ENCODE measurements at regions not wholly inside any gene's neighbourhood (a gene's known extent, or its start where the extent isn't known, plus 50 kb on each side); places are given as distances from the start of the nearest gene placed in this dataset.
"Not testable (repeated sequence)": the region's sequence is repeated elsewhere in the genome, so short reads cannot be mapped to it uniquely, and the experiment has no call there.

DNA sequence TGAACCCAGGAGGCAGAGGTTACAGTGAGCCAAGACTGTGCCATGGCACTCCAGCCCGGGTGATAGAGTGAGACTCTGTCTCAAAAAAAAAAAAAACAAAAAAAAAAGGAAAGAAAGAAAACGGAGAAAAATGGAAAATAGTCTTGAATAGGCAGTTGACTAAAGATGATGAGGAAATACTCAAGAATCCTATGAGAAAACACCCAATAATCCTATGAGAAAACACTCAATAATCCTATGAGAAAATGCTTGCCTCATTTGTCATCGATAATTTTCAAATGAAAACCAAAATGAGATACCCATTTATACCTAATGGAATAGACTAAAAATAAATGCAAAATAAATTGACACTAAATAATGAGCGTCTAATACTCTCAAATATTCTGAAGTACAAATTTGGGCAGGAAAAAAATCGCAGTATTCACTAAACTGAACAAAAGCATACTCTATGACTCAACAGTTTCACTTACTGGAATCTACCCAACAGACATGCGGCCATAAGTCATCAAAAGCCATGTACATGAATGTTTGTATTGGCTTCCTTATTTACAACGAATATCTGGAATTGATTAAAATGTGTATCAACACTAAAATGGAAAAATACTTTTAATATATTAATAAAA lies 733.9 kb upstream of the CHRM3 start:
- no peak for DNase-seq (ENCODE audit: low spot score)

DNA sequence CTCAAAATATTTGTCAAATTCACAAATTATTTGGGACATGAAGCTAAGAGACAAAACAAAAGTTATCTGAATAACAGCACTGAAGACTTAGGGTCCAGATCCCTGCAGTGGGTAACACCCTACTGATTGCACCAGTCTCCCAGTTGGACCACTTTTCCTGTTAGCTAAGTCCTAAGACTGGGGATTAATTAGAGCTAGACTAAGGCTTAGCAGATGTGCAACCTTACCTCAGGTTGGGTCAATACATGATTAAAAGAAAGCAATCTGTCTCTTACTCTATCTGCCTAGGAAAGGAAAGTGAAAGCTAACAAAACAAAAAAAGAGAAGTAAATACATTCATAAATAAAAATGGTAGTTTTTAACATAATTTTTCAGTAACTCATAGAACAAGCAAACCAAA lies 737.2 kb upstream of the CHRM3 start:
- DNase-seq (ENCODE audit: low spot score), result no peak

DNA sequence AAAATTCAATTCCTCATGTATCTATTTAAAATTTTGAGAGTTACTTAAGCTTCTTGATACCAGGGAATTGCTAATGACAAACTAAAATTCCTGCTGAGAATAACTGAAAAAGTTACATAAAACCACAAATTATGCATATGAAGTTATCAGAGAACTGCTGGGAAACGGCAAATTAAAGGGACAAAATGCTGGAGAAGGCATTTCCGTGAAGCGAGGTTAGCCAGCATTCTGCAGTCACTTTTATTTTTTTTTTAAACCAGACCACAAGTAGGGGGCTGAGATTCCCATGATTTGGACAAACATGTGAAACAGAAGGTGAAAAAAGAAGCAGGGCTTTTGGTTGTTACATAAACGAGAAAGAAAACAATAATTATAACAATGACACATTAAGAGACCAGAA lies 737.6 kb upstream of the CHRM3 start:
- no peak for DNase-seq (ENCODE audit: low spot score)

DNA sequence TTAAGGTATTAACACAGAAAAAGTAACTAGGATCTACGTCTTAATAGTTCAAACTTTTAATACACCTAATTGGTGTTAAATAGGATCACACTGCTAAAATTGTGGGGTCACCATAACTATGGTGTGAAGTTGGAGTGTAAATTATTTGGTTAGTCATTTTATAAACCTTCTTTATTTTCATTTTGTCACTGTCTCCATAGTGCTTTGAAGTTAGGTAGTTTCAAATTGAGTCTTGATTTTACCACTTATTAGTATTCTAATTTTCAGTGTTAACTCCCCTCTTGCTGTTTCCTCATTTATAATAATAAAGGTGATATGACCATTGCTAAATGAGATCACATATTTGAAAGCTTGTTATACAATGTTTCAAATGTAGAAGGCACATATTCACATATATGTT lies 738.1 kb upstream of the CHRM3 start:
- no peak for DNase-seq (ENCODE audit: low spot score)

- peak; percentile 9 for DNase-seq (ENCODE audit: low spot score)
Observed at GRCh38 chr1:238647877-238648276, 738.5 kb upstream of the CHRM3 start.

- DNase-seq (ENCODE audit: low spot score), result no peak
Observed at GRCh38 chr1:238642231-238642630, 744.1 kb upstream of the CHRM3 start.

DNA sequence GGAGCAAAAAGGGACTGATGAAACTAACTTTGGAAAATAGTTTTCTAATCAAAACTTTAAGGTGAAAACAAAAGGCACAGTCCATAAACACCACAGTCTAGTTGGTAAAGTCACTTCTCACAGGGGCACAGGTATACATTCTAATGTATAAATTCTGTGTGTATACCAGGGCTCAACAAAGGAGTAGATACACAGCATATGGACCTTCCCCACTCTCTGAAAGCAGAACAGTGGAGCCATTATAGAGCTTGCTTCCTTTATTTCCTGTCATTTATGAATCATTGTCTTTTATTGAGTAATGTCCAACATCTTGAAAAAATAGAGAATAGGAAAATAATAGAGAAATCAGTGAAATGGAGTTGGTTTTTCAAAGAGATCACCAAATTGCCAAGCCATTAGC lies 746.5 kb upstream of the CHRM3 start:
- no peak for DNase-seq (ENCODE audit: low spot score)

- no peak for DNase-seq (ENCODE audit: low spot score)
Observed at GRCh38 chr1:238628110-238628509, 737.4 kb upstream of the ZP4 start.

DNA sequence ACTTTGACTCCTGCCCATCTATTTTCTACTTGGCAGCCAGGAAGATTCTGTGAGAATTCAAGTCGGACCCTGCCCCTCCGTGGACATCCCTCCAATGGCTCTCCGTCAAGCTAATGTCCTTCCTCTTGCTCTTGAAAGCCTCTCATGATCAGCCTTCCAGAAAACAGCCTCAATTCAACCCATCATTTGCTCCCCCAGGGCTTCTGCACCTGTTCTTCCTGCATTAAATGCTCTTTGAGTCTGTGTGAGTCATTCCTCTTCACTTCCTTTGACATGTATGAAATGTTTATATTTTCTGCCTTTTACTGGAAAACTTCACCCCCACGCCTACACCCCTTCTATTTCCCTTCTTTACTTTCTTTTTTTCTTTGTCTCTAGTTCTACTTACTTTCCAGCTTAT lies 734.1 kb upstream of the ZP4 start:
- DNase-seq (ENCODE audit: low spot score), result no peak

- DNase-seq (ENCODE audit: low spot score), result no peak
Observed at GRCh38 chr1:238621405-238621804, 730.7 kb upstream of the ZP4 start.

DNA sequence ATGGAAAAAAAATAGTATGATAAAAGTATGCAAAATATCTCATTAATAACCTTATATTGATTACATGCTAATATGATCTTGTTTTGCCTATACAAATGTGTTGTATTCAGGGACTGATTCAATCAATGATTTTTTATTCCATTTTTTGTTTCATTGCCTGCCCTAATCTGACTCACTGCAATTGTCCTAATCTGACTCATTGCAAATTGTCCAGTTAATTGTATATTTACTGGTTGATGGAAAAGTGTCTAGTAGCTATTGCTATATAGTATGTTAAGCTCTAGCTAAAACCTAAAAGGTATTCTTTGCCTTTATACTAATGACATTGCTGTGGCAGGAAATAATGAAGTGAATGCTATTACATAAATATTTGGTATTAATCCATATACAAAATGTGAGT lies 728.9 kb upstream of the ZP4 start:
- DNase-seq (ENCODE audit: low spot score), result no peak

- no peak for DNase-seq (ENCODE audit: low spot score)
Observed at GRCh38 chr1:238611406-238611805, 720.7 kb upstream of the ZP4 start.

DNA sequence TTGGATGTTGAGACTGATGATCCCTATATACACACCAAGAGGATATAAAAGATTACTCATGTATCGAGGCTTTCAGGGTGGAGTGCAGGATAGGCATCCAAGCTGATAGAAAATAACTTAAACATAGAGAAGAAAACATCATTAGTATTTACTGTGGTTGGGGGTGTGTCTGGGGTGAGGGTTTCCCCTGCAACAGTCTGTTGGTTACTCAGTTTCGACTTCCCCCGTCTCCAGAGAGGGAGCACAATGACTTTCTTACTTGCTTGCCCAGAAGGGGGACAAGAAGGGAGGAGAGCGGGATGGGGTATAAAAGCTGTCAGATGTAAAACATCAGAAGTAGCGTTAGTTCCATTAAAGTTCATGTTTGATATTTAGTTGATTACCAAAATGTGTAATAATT lies 717.4 kb upstream of the ZP4 start:
- DNase-seq (ENCODE audit: low spot score), result no peak

DNA sequence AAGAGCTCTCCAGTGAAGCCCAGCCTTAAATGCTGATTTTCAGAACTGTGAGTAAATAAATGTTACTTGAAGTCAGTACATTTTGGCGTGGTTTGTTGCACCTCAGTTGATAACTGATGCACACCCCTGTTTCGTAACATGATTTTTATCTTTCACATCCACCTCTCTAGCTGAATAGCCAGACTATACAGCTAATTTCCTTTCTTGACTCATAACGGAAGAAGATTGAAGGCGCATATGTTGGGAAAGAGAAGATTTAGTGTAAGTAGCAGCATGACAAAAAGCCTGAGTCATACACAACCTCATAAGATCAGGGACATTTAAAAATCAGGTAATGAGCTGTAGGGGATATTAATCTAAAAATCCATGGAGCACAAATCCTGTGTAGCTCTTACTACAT lies 716.2 kb upstream of the ZP4 start:
- DNase-seq (ENCODE audit: low spot score), result no peak

- DNase-seq (ENCODE audit: low spot score), result no peak
Observed at GRCh38 chr1:238606457-238606856, 715.7 kb upstream of the ZP4 start.

GRCh38 chr1:238604357-238604756 lies 713.6 kb upstream of the ZP4 start:
- no peak for DNase-seq (ENCODE audit: low spot score)

DNA sequence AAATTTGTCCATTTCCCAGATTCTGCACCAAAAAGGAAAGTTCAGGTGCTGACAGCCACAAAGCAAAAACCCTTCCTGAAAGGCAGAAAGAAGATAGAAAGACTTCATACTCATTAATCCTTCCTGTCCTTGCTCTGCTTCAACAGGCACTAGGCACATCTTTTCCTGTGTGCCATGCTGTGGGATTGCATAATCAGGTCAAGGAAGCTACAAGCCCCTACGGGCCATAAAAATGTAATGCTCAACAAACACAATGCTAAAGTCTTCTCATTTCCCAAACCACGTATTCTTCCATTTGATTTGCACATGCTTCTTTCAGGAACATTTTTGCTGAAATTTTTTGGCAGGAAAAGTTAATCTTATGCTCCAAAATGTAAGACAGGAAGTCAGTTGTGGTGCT lies 710.9 kb upstream of the ZP4 start:
- not testable (repeated sequence) for DNase-seq (ENCODE audit: low spot score)

DNA sequence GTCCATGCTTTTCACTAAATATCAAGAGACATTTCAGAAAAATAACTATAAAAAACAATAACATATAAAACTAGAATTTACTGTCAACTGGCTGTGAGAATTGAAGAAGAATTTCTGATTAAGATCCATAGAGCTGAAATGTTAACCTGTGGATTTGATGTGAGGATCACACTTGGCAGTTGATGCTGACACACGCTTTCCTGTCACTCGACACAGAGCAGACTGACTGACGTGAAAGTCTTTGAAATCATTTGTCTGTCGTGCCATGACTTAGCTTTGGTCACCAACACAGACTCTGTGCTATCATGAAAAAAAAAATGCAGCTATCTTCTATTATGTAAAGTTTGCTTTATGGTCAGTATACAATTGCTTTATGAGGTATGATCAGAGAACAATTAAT lies 706.0 kb upstream of the ZP4 start:
- DNase-seq (ENCODE audit: low spot score), result no peak

- DNase-seq (ENCODE audit: low spot score), result no peak
Observed at GRCh38 chr1:238592621-238593020, 701.9 kb upstream of the ZP4 start.

DNA sequence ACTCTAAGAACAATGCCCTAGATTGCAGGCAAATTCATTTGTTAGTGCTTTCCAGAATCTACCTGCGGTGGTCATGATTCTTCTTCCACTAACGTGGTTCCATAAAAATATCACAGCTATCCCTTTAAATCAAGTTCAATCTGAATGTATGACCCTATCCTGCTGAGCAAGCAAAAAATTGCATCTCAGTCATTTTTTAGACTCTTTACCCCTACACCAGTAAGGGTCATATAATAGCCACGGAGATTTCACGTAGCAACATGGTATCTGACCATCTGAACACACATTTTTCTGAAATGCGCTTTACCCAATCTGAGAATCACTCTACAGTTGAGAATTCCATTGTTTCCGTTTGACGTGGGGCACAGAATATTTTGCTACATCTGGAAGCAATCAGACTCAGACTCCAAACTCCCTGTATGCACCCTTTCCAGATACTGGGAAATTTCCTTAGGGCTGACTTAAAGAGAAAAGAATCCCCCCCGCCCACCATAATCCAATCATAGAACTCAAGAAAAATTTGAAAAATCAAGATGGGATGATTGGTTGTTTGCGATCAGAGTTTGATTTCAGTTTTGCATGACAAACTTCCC lies 699.2 kb upstream of the ZP4 start:
- DNase-seq (ENCODE audit: low spot score), result no peak

GRCh38 chr1:238582816-238583215 lies 692.1 kb upstream of the ZP4 start:
- DNase-seq (ENCODE audit: low spot score), result no peak

DNA sequence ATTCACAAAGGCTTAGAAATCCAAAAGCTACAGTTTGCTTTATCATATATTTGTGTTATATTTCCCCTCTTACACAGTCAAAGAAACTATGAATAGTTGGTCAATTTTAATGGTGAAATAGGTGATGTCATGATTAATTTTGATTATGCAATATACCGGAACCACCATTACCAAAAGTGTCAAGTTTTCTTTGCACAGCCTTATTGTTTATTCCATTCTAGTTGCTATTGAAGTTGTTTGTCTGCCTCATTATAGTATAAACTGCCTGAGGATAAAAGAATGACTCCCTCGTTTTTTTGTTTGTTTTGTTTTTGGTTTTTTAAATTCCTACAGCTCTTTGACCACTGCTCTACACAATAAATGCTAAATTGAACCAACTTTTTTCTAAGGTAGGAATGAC lies 690.6 kb upstream of the ZP4 start:
- DNase-seq (ENCODE audit: low spot score), result no peak

GRCh38 chr1:238568735-238569134 lies 678.0 kb upstream of the ZP4 start:
- DNase-seq (ENCODE audit: low spot score), result no peak

DNA sequence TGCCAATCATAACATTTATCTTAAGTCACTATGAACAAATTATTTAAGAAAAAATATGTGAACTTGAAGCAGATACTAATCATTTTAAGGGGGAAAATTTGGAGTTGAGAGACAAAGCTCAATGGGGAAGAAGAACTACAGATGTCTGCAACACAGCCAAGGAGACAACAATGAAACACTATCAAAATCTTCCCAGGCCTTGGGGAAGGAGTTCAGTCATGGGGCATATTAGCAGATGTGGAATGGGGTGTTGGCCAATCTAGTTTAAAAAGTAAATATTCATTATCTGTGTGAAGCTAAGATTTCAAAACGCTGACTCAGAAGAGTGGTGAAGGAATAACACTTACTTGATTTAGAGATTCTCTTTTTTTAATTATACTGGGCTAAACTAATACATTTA lies 671.6 kb upstream of the ZP4 start:
- no peak for DNase-seq (ENCODE audit: low spot score)

Measured in HT-29 (cell line).